ENCODE measurements at regions not wholly inside any gene's neighbourhood (a gene's known extent, or its start where the extent isn't known, plus 50 kb on each side); places are given as distances from the start of the nearest gene placed in this dataset.

DNA sequence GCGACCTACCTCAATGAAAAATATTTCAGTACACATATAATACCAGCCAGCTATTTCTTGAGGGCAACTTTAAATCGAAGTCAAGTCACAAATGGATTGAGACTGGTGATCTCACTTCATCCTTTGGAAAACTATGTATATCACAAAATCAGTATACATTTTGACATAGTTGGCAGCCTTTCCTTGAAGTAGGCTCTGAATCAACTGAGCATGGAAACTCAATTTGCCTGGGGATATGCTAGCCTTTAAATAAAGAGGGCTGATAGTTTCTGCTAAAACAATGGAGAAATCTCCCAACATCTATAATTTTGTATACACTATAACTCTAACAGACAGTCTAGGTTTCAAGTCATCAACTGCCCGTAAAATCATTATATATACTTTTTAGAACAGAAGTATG lies 282.8 kb upstream of the TENM3 start:
- TF ChIP-seq POLR2A (IDR thresholded peaks at IDR 0.05; ENCODE audit: low read length): no peak
- TF ChIP-seq GATA1 (IDR thresholded peaks at IDR 0.05; ENCODE audit: low read depth, low read length): no peak

Data from erythroblast (primary cell).